ENCODE measurements at regions not wholly inside any gene's neighbourhood (a gene's known extent, or its start where the extent isn't known, plus 50 kb on each side); places are given as distances from the start of the nearest gene placed in this dataset.

DNA sequence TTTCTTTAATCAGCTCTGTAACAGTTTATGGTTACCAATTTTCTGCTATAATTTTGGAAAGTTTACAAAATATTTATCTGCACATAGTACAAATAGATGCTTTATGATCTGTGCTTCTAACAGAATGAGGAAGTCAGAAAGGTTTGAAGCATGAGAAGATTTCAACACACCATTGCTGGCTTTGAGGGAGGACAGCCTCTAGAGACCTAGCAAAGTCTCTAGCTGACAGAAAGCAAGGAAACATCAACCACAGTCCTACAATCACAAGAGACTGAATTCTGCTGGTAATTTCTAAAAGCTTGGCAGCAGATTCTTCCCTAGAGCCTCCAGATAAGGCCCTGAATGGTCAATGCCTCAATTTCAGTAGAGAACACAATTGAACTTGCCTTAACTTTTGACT is 750.8 kb upstream of the SLC35B3 start:
- H3K27ac Mint-ChIP-seq, result no peak overlapping the region
- intact Hi-C loops (cut with micrococcal nuclease), result no loop called here
- ChIA-PET CTCF (no interaction called here), POLR2A (no interaction called here)
- no peaks in the 10 kb centered on the region for H3K9me3 ChIP-seq (ENCODE audit: control insufficient read depth in 2 of 3, low read length in 3 of 3)
- no peaks in the 10 kb centered on the region for H3K36me3 ChIP-seq (ENCODE audit: control insufficient read depth in 2 of 3, insufficient read depth in 3 of 3, low read length in 3 of 3)
- no peak overlapping the region for H3K4me3 Mint-ChIP-seq
- H3K4me1 Mint-ChIP-seq, result no peaks in the 10 kb centered on the region
- H3K36me3 Mint-ChIP-seq, result no peaks in the 10 kb centered on the region
- no peaks in the 10 kb centered on the region for H3K27me3 ChIP-seq (ENCODE audit: control insufficient read depth in 2 of 2, insufficient read depth in 2 of 2, low read length in 2 of 2)
- no peak overlapping the region for H3K27ac ChIP-seq (ENCODE audit: low read depth, low read length)
- H3K4me3 ChIP-seq (ENCODE audit: low read length), result no peak overlapping the region
- peaks cover 0 to 14% (median 3%) of the 10 kb centered on the region in 11 donors for H3K9me3 Mint-ChIP-seq
- no peak for ATAC-seq
- H3K27me3 Mint-ChIP-seq, result no peaks in the 10 kb centered on the region
- H3K4me1 ChIP-seq (ENCODE audit: control insufficient read depth in 2 of 2, insufficient read depth in 2 of 2, low read length in 2 of 2), result no peaks in the 10 kb centered on the region
- DNase-seq, result no peak

DNA sequence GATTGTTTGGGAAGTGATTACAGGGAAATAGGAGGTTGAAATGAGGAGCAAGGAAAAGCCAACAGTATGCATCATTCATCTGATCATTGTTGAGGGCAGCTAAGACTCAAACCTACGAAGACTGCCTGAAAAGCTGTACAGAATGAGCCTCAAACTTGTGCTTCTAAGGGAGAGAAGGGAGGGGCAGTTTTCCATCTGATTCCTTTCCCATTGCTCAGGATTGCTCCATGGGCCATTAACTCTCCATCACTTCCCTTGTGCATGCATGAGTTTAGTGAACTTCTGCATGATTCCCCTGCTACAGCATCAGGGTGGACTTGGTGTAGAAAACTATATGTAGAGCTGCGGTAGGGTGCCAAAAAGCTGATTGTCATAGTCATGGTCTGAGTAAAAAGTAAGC is 742.7 kb upstream of the SLC35B3 start:
- Mint-ChIP-seq H3K27me3 (no peaks in the 10 kb centered on the region), H3K4me3 (no peak overlapping the region), H3K36me3 (no peaks in the 10 kb centered on the region), H3K9me3 (peaks cover 0 to 11% (median 4%) of the 10 kb centered on the region in 11 donors), H3K27ac (no peak overlapping the region), H3K4me1 (no peaks in the 10 kb centered on the region)
- ChIA-PET POLR2A (no interaction called here), CTCF (no interaction called here)
- Histone ChIP-seq H3K4me3 (ENCODE audit: low read length) (no peak overlapping the region), H3K27me3 (ENCODE audit: control insufficient read depth in 2 of 2, insufficient read depth in 2 of 2, low read length in 2 of 2) (no peaks in the 10 kb centered on the region), H3K9me3 (ENCODE audit: control insufficient read depth in 2 of 3, low read length in 3 of 3) (peaks cover 0 to 6% (median 0%) of the 10 kb centered on the region in 3 experiments), H3K4me1 (ENCODE audit: control insufficient read depth in 2 of 2, insufficient read depth in 2 of 2, low read length in 2 of 2) (no peaks in the 10 kb centered on the region), H3K36me3 (ENCODE audit: control insufficient read depth in 2 of 3, insufficient read depth in 3 of 3, low read length in 3 of 3) (no peaks in the 10 kb centered on the region), H3K27ac (ENCODE audit: low read depth, low read length) (no peak overlapping the region)
- intact Hi-C loops (cut with micrococcal nuclease), result no loop called here
- DNase-seq, result no peak
- ATAC-seq, result no peak

DNA sequence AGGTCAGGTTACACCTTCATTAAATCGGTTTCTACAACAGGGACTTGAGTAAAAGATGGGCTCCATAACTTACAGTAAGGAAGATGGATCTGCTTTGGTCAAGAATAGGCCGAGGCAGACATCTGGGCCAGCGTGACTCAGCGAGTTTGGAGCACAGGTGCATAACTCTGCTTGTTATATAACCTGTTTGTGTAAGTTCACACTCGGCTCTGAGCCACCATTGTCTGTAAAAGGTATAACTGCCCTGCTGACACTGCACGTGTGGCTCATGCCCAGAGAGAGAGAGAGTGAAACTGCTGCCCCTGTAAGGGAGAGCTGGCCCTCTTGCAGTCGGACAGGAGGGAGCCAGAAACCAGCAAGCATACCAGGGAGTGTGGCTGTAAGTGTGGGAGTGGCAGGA is 737.9 kb upstream of the SLC35B3 start:
- no peaks in the 10 kb centered on the region for H3K27me3 ChIP-seq (ENCODE audit: control insufficient read depth in 2 of 2, insufficient read depth in 2 of 2, low read length in 2 of 2)
- no peak for ATAC-seq
- CTCF ChIA-PET, result no interaction called here

DNA sequence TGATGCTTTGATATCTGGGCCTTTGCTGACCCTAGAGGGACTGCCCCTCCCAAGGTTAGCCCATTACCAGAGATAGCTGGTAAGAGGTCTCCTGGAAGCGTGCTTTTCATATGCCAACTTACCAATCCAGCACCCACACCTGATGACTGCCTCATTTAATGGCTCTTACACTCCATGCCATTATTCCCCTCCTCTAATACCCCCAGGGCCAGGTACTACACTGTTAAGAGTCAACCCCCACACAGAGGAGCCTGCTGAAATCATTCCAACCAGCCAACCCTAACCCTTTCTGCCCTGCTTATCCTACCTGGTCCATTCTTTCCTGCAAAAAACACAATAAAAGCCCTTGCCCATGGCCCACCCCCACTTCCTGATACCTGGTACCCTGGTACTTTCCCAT is 736.8 kb upstream of the SLC35B3 start:
- Histone ChIP-seq H3K9me3 (ENCODE audit: control insufficient read depth in 2 of 3, low read length in 3 of 3) (peaks cover 0 to 6% (median 0%) of the 10 kb centered on the region in 3 experiments), H3K36me3 (ENCODE audit: control insufficient read depth in 2 of 3, insufficient read depth in 3 of 3, low read length in 3 of 3) (no peaks in the 10 kb centered on the region), H3K27me3 (ENCODE audit: control insufficient read depth in 2 of 2, insufficient read depth in 2 of 2, low read length in 2 of 2) (no peaks in the 10 kb centered on the region), H3K27ac (ENCODE audit: low read depth, low read length) (no peak overlapping the region), H3K4me3 (ENCODE audit: low read length) (no peak overlapping the region), H3K4me1 (ENCODE audit: control insufficient read depth in 2 of 2, insufficient read depth in 2 of 2, low read length in 2 of 2) (no peaks in the 10 kb centered on the region)
- H3K36me3 Mint-ChIP-seq, result no peaks in the 10 kb centered on the region
- H3K27ac Mint-ChIP-seq, result no peak overlapping the region
- DNase-seq, result no peak
- no peaks in the 10 kb centered on the region for H3K27me3 Mint-ChIP-seq
- peaks cover 0 to 13% (median 4%) of the 10 kb centered on the region in 11 donors for H3K9me3 Mint-ChIP-seq
- H3K4me1 Mint-ChIP-seq, result no peaks in the 10 kb centered on the region
- no peak for ATAC-seq
- no peak overlapping the region for H3K4me3 Mint-ChIP-seq
- intact Hi-C loops (cut with micrococcal nuclease), result no loop called here
- ChIA-PET POLR2A (no interaction called here), CTCF (no interaction called here)

More for the DNA sequence above, 737.9 kb upstream of the SLC35B3 start:
- DNase-seq, result no peak
- H3K4me1 Mint-ChIP-seq, result no peaks in the 10 kb centered on the region
- H3K27me3 Mint-ChIP-seq, result no peaks in the 10 kb centered on the region
- Histone ChIP-seq H3K4me1 (ENCODE audit: control insufficient read depth in 2 of 2, insufficient read depth in 2 of 2, low read length in 2 of 2) (no peaks in the 10 kb centered on the region), H3K27ac (ENCODE audit: low read depth, low read length) (no peak overlapping the region), H3K9me3 (ENCODE audit: control insufficient read depth in 2 of 3, low read length in 3 of 3) (peaks cover 0 to 6% (median 0%) of the 10 kb centered on the region in 3 experiments), H3K4me3 (ENCODE audit: low read length) (no peak overlapping the region), H3K36me3 (ENCODE audit: control insufficient read depth in 2 of 3, insufficient read depth in 3 of 3, low read length in 3 of 3) (no peaks in the 10 kb centered on the region)
- POLR2A ChIA-PET, result no interaction called here
- intact Hi-C loops (cut with micrococcal nuclease), result no loop called here
- no peak overlapping the region for H3K4me3 Mint-ChIP-seq
- peaks cover 0 to 13% (median 4%) of the 10 kb centered on the region in 11 donors for H3K9me3 Mint-ChIP-seq
- H3K36me3 Mint-ChIP-seq, result no peaks in the 10 kb centered on the region
- H3K27ac Mint-ChIP-seq, result no peak overlapping the region

DNA sequence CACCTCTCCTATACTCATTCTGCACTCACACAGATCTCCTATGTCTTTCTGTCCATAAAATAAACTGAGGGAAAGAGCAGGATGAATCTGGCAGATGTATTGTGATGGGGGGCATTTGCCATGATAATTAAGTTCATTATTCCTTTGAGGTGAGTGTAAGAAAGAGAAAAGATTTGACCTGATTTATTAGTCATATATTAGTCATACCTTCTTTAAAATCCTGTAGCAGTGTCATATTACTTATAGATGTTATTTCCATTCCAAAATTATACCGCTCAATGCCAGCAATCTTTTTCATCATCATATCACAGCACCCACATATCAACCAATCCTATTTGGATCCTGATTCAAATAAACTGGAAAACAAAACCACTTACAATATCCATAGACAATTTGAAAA is 733.3 kb upstream of the SLC35B3 start:
- DNase-seq (no peak), ATAC-seq (no peak)
- ChIA-PET POLR2A (no interaction called here), CTCF (no interaction called here)
- Mint-ChIP-seq H3K27ac (no peak overlapping the region), H3K36me3 (no peaks in the 10 kb centered on the region), H3K9me3 (peaks cover 0 to 23% (median 2%) of the 10 kb centered on the region in 11 donors), H3K4me3 (no peak overlapping the region), H3K27me3 (no peaks in the 10 kb centered on the region), H3K4me1 (no peaks in the 10 kb centered on the region)
- Histone ChIP-seq H3K27me3 (ENCODE audit: control insufficient read depth in 2 of 2, insufficient read depth in 2 of 2, low read length in 2 of 2) (no peaks in the 10 kb centered on the region), H3K9me3 (ENCODE audit: control insufficient read depth in 2 of 3, low read length in 3 of 3) (peaks cover 0 to 6% (median 0%) of the 10 kb centered on the region in 3 experiments), H3K27ac (ENCODE audit: low read depth, low read length) (no peak overlapping the region), H3K4me3 (ENCODE audit: low read length) (no peak overlapping the region), H3K36me3 (ENCODE audit: control insufficient read depth in 2 of 3, insufficient read depth in 3 of 3, low read length in 3 of 3) (no peaks in the 10 kb centered on the region), H3K4me1 (ENCODE audit: control insufficient read depth in 2 of 2, insufficient read depth in 2 of 2, low read length in 2 of 2) (no peaks in the 10 kb centered on the region)
- intact Hi-C loops (cut with micrococcal nuclease), result no loop called here

DNA sequence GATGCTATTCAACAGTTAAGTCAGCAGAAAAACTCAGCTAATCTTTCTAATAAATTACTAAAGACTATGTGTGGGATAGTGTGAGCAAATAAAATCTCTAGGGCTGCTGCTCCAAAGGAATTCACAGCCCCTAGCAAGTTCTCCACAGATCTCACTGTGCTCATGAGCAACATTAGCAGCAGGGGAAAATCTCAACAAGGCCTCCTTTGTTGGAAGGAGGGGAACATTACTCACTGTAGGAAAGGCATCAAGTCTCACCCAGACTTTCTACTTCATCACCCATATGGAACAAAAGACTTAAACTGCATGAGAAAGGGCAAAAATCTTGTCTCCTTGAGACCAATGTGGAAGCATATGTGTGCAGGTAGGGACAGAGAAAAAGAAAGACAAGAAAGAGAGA is 726.4 kb upstream of the SLC35B3 start:
- CTCF ChIA-PET, result no interaction called here
- Mint-ChIP-seq H3K36me3 (peaks cover 0 to 5% (median 0%) of the 10 kb centered on the region in 5 donors), H3K4me3 (no peak overlapping the region), H3K27ac (no peak overlapping the region), H3K27me3 (peaks cover 0 to 8% (median 0%) of the 10 kb centered on the region in 5 donors), H3K4me1 (no peaks in the 10 kb centered on the region), H3K9me3 (peaks cover 4 to 38% (median 23%) of the 10 kb centered on the region in 11 donors)
- Histone ChIP-seq H3K9me3 (ENCODE audit: control insufficient read depth in 2 of 3, low read length in 3 of 3) (no peaks in the 10 kb centered on the region), H3K27ac (ENCODE audit: low read depth, low read length) (no peak overlapping the region), H3K27me3 (ENCODE audit: control insufficient read depth in 2 of 2, insufficient read depth in 2 of 2, low read length in 2 of 2) (no peaks in the 10 kb centered on the region), H3K4me3 (ENCODE audit: low read length) (no peak overlapping the region), H3K36me3 (ENCODE audit: control insufficient read depth in 2 of 3, insufficient read depth in 3 of 3, low read length in 3 of 3) (no peaks in the 10 kb centered on the region), H3K4me1 (ENCODE audit: control insufficient read depth in 2 of 2, insufficient read depth in 2 of 2, low read length in 2 of 2) (no peaks in the 10 kb centered on the region)
- intact Hi-C loops (cut with micrococcal nuclease), result no loop called here
- POLR2A ChIA-PET, result no interaction called here
- DNase-seq (no peak), ATAC-seq (no peak)

DNA sequence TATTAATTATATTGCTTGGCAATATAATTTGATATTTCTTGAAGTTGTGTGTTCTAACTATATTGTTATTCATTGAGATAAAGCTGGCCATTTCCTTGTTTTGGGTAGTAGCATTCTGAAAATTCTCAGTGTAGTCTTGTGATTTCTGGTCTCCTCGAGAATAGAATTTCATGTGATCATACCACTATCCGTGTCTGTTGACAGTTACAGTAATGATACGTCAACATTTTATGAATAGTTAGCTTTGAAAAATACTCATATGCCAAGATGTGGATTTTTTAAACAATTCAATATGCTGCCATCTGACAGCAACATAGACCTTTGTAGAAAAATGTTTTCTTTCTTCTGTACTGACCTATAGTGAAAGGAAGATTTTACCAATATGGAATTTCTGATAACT is 723.7 kb upstream of the SLC35B3 start:
- Histone ChIP-seq H3K27ac (ENCODE audit: low read depth, low read length) (no peak overlapping the region), H3K4me3 (ENCODE audit: low read length) (no peak overlapping the region), H3K9me3 (ENCODE audit: control insufficient read depth in 2 of 3, low read length in 3 of 3) (no peaks in the 10 kb centered on the region), H3K36me3 (ENCODE audit: control insufficient read depth in 2 of 3, insufficient read depth in 3 of 3, low read length in 3 of 3) (no peaks in the 10 kb centered on the region), H3K4me1 (ENCODE audit: control insufficient read depth in 2 of 2, insufficient read depth in 2 of 2, low read length in 2 of 2) (no peaks in the 10 kb centered on the region), H3K27me3 (ENCODE audit: control insufficient read depth in 2 of 2, insufficient read depth in 2 of 2, low read length in 2 of 2) (no peaks in the 10 kb centered on the region)
- POLR2A ChIA-PET, result no interaction called here
- ATAC-seq, result no peak
- Mint-ChIP-seq H3K4me1 (no peaks in the 10 kb centered on the region), H3K27ac (no peak overlapping the region), H3K27me3 (peaks cover 0 to 8% (median 0%) of the 10 kb centered on the region in 5 donors), H3K36me3 (peaks cover 0 to 5% (median 0%) of the 10 kb centered on the region in 5 donors), H3K9me3 (peaks cover 4 to 30% (median 20%) of the 10 kb centered on the region in 11 donors), H3K4me3 (no peak overlapping the region)
- CTCF ChIA-PET, result no interaction called here
- DNase-seq, result no peak
- intact Hi-C loops (cut with micrococcal nuclease), result no loop called here
